DMS79 (cell line): ENCODE measurements at regions not wholly inside any gene's neighbourhood (a gene's known extent, or its start where the extent isn't known, plus 50 kb on each side); places are given as distances from the start of the nearest gene placed in this dataset.

Experiments used
- DNase-seq: peaks from one replicate; lab custom pipeline; 2025; lab: John Stamatoyannopoulos, UW

DNA sequence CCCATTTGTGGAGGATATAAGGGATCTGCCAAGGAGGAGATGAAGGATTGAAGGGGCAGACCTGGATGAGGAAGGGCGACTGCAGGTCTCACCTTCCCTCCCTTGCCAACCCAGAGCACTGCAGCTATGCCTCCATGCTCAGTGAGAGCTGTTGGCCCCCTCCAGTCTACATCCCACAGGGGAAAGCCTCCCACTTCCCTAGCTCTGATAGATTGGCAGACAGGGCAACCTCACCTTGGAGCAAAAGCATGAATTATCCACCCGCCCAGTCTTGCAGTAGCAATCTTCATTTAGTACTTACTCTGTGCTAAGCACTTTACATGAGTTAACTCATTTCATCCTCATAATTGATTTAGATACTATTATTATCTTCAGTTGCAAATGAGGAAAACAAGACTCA lies 70.4 kb upstream of the SMNDC1 start:
- no peak for DNase-seq

DNA sequence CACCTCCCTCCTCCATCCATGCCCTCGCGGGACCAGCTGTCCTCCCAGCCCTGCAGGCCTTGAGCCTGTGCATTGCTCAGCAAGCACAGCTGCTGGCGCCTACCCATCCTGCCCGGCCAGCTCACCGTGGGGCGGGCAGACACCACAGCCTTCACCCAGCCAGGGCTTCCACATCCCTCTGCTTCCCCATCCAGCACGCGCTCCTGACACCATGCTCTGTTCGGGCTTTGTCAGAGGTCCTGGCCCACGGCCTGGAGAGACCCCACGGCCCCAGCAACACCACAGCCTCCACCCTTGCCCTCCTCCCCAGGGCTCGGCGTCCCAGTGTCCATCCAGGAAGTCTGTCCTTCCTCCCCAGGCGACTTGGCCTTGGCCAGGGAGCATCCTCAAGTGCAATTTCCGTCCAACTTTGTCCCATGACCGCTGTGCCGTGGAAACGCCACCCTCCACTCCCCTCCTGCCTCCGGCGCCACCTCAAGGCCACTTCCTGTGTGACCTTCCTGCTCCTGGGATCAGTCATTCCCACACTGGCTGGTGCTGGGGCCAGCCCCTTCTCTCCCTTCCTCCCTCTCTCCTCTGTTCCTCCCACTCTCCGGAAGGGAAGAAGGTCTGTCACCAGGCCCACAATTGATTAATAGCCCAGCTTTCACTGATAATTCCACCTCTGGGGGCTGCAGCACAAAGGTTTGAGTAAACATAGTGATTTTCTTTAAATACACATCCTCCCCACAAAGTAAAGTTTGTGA lies 71.5 kb upstream of the SMNDC1 start:
- DNase-seq: no peak

DNA sequence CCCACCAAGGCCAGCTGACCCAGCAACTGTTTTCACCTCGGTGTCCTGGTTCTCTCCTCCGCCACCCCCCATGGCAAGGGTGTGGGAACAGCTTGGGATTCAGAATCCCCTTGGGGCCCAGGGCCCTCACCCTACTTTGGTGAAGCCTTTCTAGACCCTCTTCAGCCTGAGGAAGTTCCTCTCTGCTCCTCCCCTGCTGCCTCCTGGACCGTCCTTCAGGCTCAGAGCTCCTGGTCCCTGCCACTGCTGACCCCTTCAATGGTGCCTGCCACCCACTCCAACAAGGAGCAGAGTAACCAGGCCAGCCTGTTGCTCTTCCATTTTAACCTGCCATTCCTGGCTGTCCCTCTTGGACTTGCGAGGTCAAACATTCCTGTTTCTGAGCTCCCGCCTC lies 72.0 kb upstream of the SMNDC1 start:
- DNase-seq: no peak

DNA sequence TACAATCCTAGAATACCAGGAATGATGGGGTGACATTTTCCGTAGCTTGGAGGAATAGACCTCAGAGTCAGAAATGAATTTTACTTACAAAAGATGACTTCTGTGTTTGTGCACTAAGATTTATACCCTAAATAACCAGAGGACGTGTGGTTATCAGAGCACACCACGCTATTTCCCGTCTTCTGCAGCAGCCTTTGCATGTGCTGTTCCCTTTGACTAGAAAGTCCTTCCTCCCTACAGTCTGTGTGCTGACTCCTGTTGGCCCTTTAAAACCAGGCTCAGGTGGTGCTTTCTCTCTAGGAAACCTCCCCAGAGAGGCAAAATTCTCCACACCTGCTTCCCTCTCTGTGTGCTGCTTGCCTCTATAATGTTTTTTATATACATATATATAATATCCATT lies 73.3 kb upstream of the SMNDC1 start:
- DNase-seq: no peak

DNA sequence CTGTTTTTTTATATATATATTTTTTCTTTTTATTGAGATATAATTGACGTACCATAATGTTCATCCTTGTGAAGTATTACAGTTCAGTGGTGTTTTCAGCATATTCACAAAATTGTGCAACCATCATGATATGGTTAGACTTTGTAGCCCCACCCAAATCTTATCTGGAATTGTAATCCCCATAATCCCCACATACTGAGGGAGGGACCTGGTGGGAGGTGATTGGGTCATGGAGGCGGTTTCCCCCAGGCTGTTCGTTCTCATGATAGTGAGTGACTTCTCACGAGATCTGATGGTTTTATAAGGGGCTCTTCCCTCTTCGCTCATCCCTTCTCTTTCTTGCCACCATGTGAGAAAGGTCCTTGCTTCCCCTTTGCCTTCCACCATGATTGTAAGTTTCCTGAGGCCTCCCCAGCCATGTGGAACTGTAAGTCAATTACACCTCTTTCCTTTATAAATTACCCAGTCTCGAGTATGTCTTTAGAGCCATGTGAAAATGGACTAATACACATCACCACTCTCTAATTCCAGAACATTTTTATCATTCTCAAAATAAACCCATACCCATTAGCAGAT lies 73.9 kb upstream of the SMNDC1 start:
- DNase-seq: no peak

DNA sequence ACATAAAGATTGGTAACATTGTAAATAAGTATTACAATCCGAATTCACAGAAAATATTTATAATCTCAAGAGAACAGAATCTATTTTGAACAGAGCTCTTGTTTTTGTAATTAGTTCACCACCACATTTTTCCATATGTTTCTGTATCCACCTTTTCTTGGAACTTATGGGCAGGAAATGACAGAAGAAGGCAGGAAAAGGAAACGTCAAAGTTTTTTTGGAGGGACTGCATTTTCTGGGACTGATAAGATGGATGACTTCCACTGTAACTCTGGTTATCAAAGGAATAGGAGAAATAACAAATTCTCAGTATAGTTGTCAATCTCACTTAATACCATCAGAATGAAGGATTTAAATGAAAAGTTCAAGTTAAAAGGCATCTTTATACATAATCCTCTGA lies 75.1 kb upstream of the SMNDC1 start:
- DNase-seq: no peak

DNA sequence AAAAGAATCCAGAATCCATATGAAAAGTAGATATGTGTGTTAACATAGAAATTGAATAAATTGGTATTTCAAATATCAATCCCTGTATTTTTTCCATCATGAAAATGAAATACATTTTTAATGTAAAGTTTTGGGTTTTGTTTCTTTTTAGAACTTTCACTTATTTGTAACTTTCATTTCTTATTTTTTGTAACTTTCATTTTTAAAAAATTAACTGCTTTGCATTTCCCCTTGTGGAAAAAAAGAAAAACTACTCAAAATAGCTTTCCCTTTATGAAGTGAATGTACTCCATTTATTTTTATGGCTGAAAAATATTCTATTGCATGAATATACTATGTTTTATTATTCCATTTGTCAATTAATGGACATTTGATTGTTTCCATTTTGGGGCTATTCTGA lies 75.6 kb upstream of the SMNDC1 start:
- DNase-seq: no peak

DNA sequence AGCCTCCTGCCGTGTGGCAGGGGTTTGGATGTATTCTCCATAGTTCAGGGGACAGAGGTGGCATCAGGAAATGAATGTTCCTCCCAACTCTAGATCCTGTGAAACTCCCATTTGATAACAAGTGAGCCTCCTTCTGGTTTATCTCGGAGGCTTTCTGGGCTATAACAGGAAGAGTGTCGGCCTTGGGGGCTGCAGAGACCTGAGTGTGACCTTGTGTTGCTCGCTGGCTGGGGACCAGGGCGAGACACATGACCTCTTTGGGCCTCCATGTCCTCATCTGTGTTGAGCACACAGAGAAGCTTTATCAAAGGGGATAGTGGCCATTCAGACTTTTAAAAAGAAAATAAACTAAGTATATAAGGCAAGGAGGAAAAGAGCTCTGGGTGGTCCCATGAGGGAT lies 78.0 kb upstream of the SMNDC1 start:
- no peak for DNase-seq

DNA sequence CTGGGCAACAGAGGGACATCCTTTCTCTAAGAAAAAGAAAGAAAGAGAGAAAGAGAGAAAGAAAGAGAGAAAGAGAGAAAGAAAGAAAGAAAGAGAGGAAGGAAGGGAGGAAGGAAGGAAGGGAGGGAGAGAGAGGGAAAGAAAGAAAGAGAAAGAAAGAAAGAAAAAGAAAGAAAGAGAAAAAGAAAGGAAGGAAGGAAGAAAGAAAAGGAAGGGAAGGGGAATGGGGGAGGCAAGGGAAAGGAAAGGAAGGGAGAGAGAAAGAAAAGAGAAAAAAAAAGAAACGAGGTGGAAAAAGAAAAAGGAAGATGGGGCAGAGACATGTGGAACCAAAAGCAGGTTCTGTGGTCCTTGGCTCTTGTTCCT lies 82.9 kb upstream of the SMNDC1 start:
- DNase-seq: no peak

DNA sequence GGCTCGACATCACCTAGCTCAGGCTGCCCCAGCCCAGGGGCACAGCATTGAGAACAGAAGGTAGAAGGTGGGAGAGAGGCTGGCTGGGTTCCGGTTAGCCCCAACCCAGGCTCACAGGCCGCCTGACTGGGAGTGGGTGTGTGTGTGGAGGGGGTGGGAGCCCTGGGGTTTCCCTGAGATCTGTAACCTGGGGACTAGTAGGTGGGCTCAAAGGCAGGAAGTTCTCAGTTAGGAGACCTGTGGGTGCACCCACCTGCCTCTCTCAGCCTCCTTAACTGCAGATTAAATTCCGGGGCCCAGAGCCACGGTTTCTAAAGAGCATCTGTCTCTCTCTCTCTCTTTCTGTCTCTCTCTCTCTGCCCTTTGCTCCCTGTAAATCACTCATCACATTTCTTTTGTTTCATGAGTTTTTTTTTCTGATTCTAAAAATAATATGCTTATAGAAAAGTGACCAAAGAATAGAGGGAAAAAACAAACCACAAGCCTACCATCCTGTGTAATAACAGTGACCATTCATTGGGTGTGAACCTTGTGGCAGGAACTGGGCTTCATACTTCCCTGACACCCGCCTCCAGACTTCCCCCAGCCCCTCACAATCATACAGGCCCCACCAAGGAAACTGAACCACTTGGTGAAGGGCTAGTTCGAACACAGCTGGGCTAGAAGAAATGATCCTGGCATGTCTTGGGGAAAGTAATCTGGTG lies 83.4 kb upstream of the SMNDC1 start:
- no peak for DNase-seq

DNA sequence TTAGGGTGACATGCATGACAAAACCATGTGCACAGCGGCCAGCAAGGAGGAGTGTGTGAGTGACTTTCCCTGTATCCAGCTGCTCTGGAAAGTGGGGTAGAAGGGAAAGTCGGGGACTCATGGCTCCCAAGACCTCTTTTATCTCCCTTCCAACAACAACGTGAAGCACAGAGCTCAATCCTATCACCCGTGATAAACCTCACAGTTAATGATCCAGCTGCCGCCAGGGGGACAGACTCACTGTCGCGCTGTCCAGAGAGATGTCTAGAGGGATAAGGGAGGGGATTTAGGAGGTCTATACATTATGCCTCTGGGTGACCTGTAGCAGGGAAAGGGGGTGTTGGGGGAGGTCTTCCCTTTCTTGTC lies 84.0 kb upstream of the SMNDC1 start:
- no peak for DNase-seq

DNA sequence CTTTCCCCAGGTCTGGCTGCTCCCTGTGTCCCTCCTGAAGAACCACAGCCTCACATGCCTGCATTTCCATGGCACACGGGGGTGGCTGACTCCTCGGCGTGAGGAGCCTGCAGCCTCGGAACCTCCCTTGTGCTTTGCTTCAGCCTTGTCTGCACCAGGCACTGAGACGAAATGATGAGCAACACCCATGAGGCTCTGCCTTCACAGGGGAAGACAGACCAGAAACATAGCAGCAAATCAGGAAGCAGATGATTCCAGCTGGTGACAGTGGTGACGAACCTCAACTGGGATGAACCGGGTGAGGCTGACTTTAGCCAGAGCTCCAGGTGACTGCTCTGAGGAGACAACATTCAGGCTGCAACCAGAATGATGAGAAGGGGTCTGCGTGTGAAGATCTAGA lies 84.5 kb upstream of the SMNDC1 start:
- DNase-seq: no peak

DNA sequence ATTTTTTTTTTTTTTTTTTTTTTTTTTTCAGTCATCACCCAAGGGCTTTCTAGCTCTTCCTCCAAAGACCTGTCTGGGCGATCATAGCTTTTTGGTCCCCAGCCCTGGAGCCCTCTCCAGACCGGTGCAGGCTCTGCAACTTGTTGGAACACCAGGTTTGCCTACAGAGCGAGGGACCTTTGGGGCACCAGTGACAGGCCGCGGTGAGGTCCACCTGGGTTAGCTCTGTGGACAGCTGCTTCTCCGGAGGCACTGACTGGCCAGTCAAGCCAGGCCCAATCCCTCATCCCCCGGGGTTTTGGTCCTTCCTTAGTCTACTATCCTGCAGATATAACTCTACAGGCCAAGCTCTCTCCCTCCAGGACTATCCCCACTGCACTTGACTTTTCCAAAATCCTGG lies 86.8 kb upstream of the SMNDC1 start:
- no peak for DNase-seq

DNA sequence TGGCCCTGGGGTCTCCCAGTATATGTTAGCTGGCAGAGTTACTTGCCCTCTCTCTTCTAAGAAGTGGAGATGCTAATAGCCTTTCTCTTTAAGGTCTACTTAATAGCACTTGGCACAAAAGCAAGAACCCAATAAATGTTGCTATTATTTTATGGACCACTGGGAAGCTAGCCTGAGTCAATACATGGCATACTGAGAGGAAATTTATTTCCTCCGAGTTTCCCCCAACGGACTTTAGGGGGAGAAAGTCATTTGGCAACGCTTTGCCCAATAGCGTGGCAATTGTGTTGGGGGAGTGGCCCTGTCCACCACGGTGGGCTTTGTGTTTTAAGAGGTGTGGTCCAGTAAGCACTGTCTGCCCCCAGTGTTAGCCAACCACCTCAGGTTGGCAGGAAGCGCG lies 87.4 kb upstream of the SMNDC1 start:
- no peak for DNase-seq

DNA sequence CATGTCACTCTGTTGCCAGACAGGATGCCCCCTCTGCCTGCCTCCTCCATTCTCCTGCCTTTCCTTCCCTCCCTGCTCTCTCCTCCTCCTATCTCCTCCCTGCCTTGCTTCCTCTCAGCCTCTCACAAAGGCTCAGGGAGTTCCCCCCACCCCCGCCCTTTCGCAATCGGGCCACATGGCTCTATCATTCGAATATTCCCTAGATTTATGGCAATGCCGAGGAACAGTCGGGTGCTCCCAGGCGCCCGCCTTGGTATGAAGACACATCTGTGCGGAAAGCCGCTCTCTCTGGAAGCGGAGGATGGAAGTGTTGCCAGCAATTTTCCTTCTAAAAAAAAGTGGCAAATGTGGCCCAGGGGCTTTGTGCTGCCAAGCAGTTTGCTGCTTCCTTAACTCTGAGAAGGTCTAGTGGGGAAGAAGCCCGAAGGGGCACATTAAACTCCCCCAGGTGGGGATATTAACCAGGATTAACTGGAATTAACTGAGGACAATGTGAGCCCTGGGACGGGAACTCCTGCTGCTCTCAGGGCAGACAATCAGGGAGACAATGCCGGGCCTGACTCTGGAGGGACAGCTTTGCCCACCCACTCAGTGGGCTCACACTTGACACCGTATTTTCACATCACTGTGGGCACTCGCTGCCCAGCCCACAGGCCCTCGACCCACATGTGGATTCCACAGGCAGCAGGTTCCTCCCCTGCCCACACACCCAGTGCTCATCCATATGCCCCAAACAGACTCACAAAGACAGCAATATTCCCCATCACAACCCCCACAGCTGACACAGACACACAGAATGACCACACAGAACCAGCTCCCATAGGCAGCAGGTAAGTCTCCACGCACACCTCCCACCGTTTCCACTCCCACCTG lies 88.4 kb upstream of the SMNDC1 start:
- no peak for DNase-seq

DNA sequence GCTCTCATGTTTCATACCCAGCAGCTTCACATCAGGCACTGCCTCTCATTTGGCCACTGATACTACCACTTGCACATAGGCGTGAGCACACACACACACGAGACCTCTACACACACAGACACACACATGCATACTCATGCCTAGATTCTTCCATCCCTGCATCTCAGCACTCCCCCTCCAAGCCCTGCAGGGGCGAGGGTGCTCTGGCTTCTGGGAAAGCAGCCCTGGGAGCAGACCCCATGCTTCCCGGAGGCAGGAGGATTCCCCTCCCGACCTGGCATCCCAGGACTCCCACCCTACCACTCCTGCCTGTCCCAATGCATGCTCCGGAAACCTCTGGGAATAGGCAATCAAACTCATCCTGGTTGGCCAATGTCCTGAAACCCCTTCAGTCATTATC lies 89.1 kb upstream of the SMNDC1 start:
- no peak for DNase-seq

DNA sequence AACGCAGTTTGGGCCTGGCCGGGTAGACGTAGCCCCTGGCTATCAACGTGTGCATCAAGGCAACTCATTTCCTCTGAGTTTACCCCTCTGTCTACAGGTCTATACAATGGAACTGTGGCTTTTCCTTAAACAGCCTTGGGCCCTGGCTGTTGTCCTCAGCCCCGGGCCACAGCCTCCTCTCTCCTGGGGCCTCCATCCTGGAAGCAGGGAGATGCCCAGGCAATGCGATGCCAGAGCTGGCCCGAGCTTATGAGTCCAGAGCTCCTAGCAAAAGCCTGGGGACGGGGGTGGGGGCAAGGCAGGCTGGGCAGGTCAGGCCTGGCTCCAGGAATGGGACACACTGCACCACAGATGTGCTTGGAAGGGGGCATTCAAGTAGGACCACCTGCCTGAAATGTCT lies 89.6 kb upstream of the SMNDC1 start:
- no peak for DNase-seq

DNA sequence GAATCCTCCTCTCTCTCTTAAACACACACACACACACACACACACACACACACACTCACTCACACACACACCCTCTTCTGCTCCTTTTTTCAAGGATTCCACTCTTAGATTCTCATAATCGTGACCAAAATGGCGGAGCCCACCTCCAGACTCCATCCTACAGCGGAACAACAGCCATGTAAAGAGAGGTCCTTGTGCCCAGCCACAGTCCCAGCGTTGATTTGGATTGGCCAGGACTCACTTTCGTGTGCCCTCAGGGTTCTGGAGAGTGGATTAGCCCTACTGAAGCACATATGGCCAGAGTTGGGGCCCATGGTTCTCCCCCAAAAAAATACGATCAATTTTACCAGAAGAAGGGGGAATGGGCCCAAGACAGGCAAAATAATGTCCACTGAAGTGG lies 90.2 kb upstream of the SMNDC1 start:
- no peak for DNase-seq

DNA sequence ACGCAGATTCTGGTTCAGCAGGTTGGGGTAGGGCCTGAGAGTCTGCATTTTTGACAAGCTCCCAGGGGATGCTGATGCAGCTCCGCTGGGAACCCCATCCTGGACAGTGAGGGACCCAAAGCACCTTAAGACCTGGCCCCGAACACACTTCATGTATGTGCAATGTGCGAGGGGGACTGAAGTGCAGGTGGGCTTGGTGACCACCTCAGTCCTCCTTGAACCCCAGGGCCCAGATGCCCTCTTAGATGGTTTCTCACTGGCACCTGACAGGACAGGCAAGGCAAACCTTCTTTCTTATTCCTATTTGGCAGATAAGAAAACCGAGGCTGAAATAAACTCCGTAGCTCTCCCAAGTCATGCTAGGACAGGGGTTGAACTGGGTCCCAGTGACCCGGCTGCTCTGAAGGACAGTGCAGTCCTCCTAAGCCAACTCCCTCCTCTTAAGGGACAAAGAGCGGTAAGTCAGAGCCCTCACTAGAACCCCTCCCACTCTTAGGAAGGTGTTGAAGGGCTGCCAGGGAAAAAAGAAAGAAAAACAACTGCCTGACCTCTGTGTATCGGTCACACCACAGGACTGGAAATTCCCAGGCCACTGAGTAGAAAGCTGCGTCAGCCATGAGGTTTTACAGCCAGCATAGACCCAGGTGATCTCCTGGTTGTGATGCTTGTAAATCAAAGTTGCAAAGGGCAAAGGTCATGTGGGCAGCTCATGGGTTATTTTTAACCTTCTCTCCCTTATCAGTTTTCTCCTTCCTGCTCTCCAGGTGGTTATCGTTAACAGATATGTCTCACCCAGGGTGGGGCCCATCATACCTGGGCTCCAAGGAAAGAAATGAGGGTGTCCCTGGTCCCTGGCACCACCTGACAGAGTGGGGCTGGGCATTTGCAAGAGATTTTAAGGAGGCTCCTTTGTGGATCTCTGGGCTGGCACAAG lies 90.9 kb upstream of the SMNDC1 start:
- DNase-seq: no peak

DNA sequence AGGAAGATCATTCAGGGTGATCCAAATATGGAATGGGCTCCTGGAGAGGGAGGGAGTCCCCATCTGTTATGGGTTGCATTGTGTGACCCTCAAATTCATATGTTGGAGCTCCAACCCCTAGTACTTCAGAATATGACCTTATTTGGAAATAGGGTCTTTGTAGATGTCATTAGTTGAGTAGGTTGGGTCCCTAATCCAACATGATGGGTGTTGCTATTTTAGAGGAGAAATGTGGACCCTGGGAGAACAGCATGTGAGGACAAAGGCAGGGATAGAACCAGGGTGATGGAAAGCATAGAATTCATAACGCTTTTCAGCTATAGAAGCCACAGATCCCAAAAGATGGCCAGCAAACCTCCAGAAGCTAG lies 91.5 kb upstream of the SMNDC1 start:
- no peak for DNase-seq

DNA sequence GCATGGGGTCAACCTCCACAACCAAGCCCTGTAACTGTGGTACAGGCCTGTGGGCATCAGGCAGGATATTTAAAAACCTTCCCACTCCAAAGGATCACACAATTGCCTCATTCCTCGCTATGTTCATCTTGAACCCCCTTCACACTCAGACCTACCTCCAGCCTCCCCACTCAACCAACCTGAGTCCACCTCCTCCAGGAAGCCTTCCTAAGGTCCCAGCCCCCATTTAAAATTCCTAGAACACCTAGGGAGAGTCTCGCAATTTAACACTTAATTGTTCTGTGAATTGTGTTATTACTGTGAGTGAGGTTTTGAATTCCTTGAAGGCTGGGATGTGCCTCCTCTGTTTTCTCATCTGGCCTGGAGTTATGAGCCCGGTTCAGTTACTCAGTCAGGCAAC lies 93.1 kb upstream of the SMNDC1 start:
- DNase-seq: no peak
